KMS-11 (cell line): ENCODE measurements at regions not wholly inside any gene's neighbourhood (a gene's known extent, or its start where the extent isn't known, plus 50 kb on each side); places are given as distances from the start of the nearest gene placed in this dataset.

Experiments
- H2AFZ ChIP-seq: fragments of 200-600 bp; sonication (generic); 2 replicates; pipeline ENCODE4 v1.6.1; 2016; ENCODE audit warnings: antibody characterized with exemption, mixed run types, low read depth
- H3K27ac ChIP-seq: fragments of 200-600 bp; sonication (generic); 2 replicates; pipeline ENCODE4 v1.6.1; 2016; ENCODE audit warnings: mild to moderate bottlenecking, mixed run types
- H3K27me3 ChIP-seq: fragments of 200-600 bp; sonication (generic); 2 replicates; pipeline ENCODE4 v1.6.1; 2017; ENCODE audit warnings: mild to moderate bottlenecking, low read depth, mixed run types, moderate library complexity; ENCODE audit not compliant: insufficient read depth
- H3K36me3 ChIP-seq: fragments of 200-600 bp; sonication (generic); 2 replicates; pipeline ENCODE4 v1.6.1; 2017; ENCODE audit warnings: mild to moderate bottlenecking, mixed run types; ENCODE audit not compliant: insufficient read depth
- H3K4me1 ChIP-seq: fragments of 200-600 bp; sonication (generic); 2 replicates; pipeline ENCODE4 v1.6.1; 2016; ENCODE audit warnings: mild to moderate bottlenecking, low read depth, mixed run types; ENCODE audit not compliant: poor library complexity, severe bottlenecking
- H3K4me2 ChIP-seq: fragments of 200-600 bp; sonication (generic); 2 replicates; pipeline ENCODE4 v1.7.0; 2016; ENCODE audit warnings: mild to moderate bottlenecking, mixed run types
- H3K4me3 ChIP-seq: fragments of 200-600 bp; sonication (generic); IDR thresholded peaks from 2 replicates; pipeline ENCODE4 v1.6.1; 2017; ENCODE audit warnings: low read depth, low read length, mixed read lengths; ENCODE audit not compliant: insufficient read depth
- H3K79me2 ChIP-seq: fragments of 200-600 bp; sonication (generic); 2 replicates; pipeline ENCODE4 v1.6.1; 2016; ENCODE audit warnings: low read depth, mixed run types; ENCODE audit not compliant: insufficient read depth
- H3K9ac ChIP-seq: fragments of 200-600 bp; sonication (generic); 2 replicates; pipeline ENCODE4 v1.6.1; 2016; ENCODE audit warnings: mild to moderate bottlenecking, mixed run types
- H4K20me1 ChIP-seq: fragments of 200-600 bp; sonication (generic); 2 replicates; pipeline ENCODE4 v1.6.1; 2016; ENCODE audit warnings: mild to moderate bottlenecking, mixed run types; ENCODE audit not compliant: insufficient read depth
- CTCF ChIP-seq: fragments of 200-600 bp; sonication (generic); conservative IDR thresholded peaks from 2 replicates; pipeline ENCODE4 v1.6.1; 2017; ENCODE audit warnings: low read depth, mild to moderate bottlenecking, antibody characterized with exemption, low read length, moderate library complexity, mixed read lengths

DNA sequence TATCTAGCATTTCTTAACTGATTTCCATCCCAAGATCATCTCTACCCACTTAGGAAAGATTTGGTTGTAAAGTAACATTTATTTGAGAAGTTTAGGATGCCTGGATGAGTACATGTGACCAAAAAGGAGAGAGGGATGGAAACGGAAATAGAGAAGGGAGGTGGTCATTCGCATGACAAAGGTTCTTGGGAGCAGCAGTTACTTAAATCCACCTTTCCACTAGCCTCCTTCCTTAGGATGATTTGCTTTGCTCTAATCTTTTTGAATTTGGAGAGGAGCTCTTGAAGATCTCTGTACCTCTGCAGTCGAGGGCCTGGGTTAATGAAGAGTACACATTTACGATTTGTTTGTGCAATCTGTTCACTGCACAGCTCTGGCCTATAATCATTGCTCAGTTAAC, 623.5 kb downstream of the EPHA4 start:
- no peak overlapping the region for H3K9ac ChIP-seq
- no peak overlapping the region for H3K27ac ChIP-seq
- no peaks in the 10 kb centered on the region for H4K20me1 ChIP-seq
- no peak overlapping the region for H2AFZ ChIP-seq
- H3K4me1 ChIP-seq = no peaks in the 10 kb centered on the region
- no peak overlapping the region for H3K4me2 ChIP-seq
- H3K36me3 ChIP-seq = no peaks in the 10 kb centered on the region
- H3K4me3 ChIP-seq = no peak overlapping the region
- TF ChIP-seq CTCF = no peak
- H3K27me3 ChIP-seq = no peaks in the 10 kb centered on the region
- H3K79me2 ChIP-seq = no peaks in the 10 kb centered on the region

- TF ChIP-seq CTCF = no peak
- H3K79me2 ChIP-seq = no peaks in the 10 kb centered on the region
- no peaks in the 10 kb centered on the region for H3K4me1 ChIP-seq
- H3K27me3 ChIP-seq = no peaks in the 10 kb centered on the region
- no peaks in the 10 kb centered on the region for H3K36me3 ChIP-seq
- H4K20me1 ChIP-seq = no peaks in the 10 kb centered on the region
- no peak overlapping the region for H3K27ac ChIP-seq
- H3K9ac ChIP-seq = no peak overlapping the region
- no peak overlapping the region for H3K4me3 ChIP-seq
- no peak overlapping the region for H2AFZ ChIP-seq
- no peak overlapping the region for H3K4me2 ChIP-seq
Measured at GRCh38 chr2:220949466-220949865, 622.6 kb downstream of the EPHA4 start.

DNA sequence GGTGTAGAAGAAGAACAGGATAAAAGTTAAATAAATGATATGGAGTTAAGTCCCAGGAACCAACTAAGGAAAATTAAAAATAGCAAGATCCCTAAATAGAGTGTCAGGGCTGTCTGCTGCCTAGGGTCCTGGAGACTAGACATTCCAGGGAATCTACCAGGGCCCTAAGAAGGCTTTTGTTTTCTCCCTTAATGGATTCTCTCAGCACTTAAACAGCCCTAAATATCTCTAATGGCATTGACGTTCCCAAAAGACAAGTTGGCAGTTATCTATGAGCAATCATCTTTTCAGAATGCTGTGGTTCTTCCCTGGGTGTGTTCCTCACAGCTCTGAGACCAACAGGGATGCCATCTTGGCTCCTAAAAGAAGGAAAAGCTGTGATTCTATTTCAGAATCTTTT, 616.3 kb downstream of the EPHA4 start:
- no peaks in the 10 kb centered on the region for H3K27me3 ChIP-seq
- H3K4me3 ChIP-seq = no peak overlapping the region
- H3K27ac ChIP-seq = no peak overlapping the region
- no peak overlapping the region for H3K4me2 ChIP-seq
- H3K4me1 ChIP-seq = no peaks in the 10 kb centered on the region
- H4K20me1 ChIP-seq = no peaks in the 10 kb centered on the region
- no peaks in the 10 kb centered on the region for H3K36me3 ChIP-seq
- H2AFZ ChIP-seq = no peak overlapping the region
- TF ChIP-seq CTCF = no peak
- no peaks in the 10 kb centered on the region for H3K79me2 ChIP-seq
- no peak overlapping the region for H3K9ac ChIP-seq

GRCh38 chr2:220956429-220956828, 615.7 kb downstream of the EPHA4 start:
- Histone ChIP-seq H2AFZ (no peak overlapping the region), H3K9ac (no peak overlapping the region), H3K27me3 (no peaks in the 10 kb centered on the region), H3K27ac (no peak overlapping the region), H3K79me2 (no peaks in the 10 kb centered on the region), H3K4me3 (no peak overlapping the region), H3K4me2 (no peak overlapping the region), H3K36me3 (no peaks in the 10 kb centered on the region), H3K4me1 (no peaks in the 10 kb centered on the region), H4K20me1 (no peaks in the 10 kb centered on the region)
- TF ChIP-seq CTCF = no peak

DNA sequence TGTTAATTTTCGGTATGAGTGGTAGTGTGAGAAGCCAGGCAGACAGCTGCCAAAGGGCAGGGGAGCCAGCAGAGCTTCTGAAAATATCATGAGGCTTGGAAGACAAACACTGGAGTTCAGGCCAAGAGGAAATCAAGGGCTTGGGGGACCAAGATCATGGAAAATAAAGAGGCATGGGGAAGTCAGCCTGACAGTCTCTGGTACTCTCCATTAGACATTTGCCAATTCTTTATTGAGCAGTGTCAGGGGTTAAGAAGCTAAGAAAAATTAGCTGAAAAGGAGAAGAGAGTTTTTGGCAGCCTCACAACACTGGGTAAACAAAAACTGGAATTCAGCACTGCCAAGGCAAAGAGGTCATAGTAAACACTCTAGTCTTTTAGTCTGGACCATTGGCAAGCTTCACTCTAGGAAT, 612.7 kb downstream of the EPHA4 start:
- Histone ChIP-seq H3K79me2 (no peaks in the 10 kb centered on the region), H2AFZ (no peak overlapping the region), H3K4me1 (no peaks in the 10 kb centered on the region), H3K36me3 (no peaks in the 10 kb centered on the region), H3K27me3 (no peaks in the 10 kb centered on the region), H3K4me2 (no peak overlapping the region), H4K20me1 (no peaks in the 10 kb centered on the region), H3K27ac (no peak overlapping the region), H3K4me3 (no peak overlapping the region), H3K9ac (no peak overlapping the region)
- TF ChIP-seq CTCF = no peak
